Right forelimb (tissue), 1 donor: ENCODE measurements at regions not wholly inside any gene's neighbourhood (a gene's known extent, or its start where the extent isn't known, plus 50 kb on each side); places are given as distances from the start of the nearest gene placed in this dataset.
A peak's percentile ranks its signal among the peaks of the same experiment; 100 is the strongest.

ENCODE experiments used
- DNase-seq: peaks from one replicate; pipeline ENCODE4 v3.0.0-alpha.2; 2018

- DNase-seq = no peak
Measured at GRCh38 chr2:149988361-149988760, 400.8 kb upstream of the MMADHC start.

GRCh38 chr2:149986861-149987260, 399.3 kb upstream of the MMADHC start:
- no peak for DNase-seq

DNA sequence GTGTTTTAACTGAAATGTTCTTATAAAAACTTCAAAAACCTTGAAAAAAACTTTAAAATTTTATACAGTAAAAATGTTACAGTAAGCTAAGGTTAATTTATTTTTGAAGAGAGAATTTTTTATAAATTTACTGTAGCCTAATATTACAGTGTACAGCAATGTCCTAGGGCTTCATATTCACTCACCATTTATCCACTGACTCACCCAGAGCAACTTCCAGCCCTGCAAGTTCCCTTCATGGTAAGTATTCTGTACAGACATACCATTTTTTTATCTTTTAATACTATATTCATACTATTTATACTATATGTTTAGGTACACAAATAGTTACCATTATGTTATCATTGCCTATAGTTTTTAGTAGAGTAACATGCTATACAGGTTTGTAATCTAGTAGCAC, 396.7 kb upstream of the MMADHC start:
- DNase-seq = no peak

DNA sequence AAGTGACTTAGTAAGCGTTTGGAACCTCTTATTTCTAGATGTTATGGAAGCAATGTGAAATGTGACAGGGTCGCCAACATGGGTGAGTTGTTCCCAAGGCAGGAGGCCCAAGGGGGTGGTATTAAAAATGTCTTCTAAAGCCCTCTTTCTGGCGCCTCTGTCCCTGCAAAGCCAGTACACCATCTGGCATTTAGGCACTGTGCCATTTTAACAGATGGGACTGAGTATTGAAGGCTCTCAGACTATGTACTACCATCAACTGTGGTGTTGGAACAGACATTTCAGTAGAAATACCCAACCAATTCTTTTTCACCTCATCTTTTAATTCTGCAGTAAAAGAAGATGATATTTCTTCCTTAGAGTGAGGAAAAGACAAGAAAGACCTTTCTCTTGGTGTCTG, 384.5 kb upstream of the MMADHC start:
- peak; percentile 62 for DNase-seq

GRCh38 chr2:149954981-149955600, 367.5 kb upstream of the MMADHC start:
- no peak for DNase-seq

- DNase-seq = no peak
Measured at GRCh38 chr2:149953627-149954026, 366.1 kb upstream of the MMADHC start.

- no peak for DNase-seq
Measured at GRCh38 chr2:149931486-149931885, 343.9 kb upstream of the MMADHC start.

DNA sequence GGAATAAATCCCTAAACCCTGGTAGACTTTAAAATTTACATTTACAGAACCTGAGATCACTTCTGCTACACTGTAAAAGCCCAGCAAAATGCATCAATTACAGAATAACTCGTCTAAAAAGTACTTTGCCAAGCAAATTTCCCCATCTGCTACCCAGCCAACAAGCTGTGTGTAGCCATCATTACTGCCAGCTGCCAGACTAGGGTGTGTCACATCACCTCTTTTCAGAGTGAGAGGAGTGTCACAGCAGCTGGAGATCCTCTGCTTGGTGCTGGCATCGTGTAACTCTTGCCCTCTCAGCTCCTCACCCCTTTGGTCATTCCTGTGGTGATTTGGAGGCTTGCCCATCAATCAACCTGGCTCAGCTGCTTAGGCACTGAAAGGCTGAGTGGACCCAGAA, 340.4 kb upstream of the MMADHC start:
- no peak for DNase-seq

DNA sequence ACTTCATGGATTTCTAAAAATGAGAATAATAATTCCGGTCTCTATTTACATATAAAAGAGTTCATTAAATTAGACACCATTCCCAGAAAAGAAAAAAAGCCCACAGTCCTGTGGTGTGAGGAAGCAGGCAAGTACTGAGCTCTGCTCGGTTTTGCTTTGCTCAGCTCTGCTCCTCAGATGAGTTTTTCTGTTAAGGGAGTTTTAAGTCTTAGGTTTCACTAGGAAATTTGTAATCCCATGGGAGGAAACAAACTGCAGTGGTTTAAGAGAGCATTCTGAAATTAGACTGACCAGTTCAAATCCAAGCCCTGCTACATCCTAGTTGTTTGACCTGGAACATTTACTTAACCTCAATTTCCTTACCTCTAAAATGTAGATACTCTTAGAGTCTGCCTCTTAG, 338.6 kb upstream of the MMADHC start:
- DNase-seq = no peak

DNA sequence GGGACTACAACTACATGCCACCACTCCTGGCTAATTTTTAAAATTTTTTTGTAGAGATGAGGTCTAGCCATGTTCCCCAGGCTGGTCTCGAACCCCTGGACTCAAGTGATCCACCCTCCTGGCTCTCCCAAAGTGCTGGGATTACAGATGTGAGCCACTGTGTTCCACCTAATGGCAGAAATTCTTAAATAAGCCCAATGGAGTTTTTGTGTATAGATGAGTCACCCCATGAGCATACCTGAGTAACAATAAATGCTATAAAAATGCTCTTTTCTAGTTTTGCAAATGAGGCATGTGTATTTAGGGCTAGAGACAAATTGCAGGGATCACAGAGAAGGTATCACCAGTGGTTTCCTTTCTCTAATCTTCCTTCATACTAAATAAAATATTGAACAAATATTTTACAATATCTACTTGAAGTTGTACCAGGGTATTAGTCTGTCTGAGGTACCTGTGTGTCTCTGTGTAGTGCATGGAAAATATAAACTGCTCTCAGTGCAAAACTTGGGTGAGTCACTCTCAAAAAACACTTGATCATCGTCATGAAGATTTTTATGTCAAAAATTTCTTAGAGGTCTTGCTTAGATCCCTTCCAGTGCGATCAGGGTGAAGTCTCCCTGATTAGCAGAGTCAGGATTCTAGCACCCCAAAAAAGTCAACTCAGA, 337.1 kb upstream of the MMADHC start:
- no peak for DNase-seq

- no peak for DNase-seq
Measured at GRCh38 chr2:149924028-149924427, 336.5 kb upstream of the MMADHC start.

GRCh38 chr2:149921911-149922616, 334.5 kb upstream of the MMADHC start:
- no peak for DNase-seq

DNA sequence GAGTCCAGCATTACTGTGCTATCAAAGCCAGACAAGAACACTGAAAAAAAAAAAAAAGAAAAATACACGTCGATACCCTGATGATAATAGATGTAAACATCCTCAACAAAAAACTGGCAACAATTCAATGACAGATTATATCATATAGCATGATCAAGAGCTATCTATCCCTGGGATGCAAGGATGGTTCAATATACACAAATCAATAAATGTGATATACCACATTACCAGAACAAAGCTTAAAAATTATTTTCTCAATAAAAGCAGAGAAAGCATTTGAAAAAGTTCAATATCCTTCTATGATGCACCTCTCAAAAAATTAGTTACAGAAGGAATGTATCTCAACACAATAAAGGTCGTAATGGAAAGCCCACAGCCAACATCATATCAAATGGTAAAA, 332.8 kb upstream of the MMADHC start:
- no peak for DNase-seq

- no peak for DNase-seq
Measured at GRCh38 chr2:149915151-149915550, 327.6 kb upstream of the MMADHC start.

GRCh38 chr2:149908726-149909683, 321.4 kb upstream of the MMADHC start:
- DNase-seq = no peak

- DNase-seq = no peak
Measured at GRCh38 chr2:149906886-149907285, 319.3 kb upstream of the MMADHC start.

DNA sequence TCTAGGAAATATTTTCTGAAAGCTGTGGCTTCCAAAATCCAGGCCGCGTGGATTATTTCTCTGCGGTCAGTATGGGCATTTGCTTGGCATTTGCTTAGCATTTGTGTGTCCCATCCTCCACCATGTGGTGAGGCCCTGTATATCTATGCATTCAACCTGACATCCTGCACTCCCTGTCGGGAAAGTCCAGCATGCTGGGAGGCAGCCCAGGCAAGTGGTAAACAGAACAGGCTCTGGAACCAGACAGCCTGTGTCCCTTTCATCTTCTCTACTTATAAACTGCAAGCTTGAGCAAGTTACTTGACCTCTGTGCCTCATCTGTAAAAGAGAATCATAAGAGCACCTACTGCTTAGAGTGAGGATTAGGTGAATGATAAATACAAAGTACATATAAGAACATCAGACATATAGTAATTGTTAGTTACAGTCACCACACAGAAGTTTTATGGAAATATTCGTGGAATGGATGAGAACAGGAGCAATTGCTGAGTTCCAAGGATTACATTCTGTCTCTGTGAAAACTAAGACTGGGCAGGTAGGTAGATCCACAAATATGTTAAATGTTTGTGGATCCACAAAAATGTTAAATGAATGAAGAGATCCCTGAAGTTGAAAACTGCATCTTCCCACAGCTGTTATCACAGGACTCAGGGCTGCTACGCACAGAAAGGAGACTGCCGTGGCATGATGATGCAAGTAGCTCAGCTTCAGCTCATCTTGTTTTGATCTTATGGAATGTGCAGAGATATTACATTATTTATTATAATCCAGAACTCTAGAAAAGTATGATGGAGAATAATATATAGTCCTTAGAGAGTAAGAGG, 317.0 kb upstream of the MMADHC start:
- no peak for DNase-seq

DNA sequence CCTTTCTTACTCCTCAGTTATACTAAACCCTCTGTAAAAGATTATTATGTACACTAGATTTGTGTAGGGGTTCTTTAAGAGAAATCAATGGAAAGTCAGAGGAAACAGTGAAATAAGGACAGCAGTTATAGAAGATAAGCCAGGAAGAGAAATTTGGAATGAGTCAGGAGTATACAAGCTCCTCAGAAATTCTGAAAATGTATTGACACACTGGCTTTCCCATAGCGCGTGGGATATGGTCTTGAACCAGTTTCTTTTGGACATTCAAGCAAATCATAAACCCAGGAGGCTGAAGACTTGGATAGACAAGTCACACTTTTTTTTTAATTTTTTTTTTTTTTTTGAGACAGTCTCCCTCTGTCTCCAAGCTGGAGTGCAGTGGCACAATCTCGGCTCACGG, 316.1 kb upstream of the MMADHC start:
- no peak for DNase-seq

DNA sequence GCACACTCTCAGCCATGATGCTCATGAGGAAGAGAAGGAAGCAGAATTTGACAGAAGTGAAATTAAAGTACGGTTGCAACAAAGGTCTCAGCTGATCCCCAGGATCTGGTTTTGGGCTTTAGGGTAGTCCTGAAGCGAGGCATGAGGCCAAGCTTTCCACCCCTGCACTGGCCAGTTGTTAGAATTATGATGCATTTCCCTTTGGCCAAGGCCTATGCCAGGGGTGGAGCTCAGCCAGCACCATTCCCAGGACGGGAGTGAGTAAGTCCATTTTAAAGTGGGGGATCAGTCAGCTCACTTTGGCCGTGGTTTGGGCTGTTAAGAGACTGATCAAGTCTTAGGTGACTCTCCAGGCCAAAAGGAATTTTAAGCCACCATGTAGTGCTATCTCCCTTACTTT, 314.5 kb upstream of the MMADHC start:
- DNase-seq = peak; percentile 62

GRCh38 chr2:149901231-149901859, 313.8 kb upstream of the MMADHC start:
- no peak for DNase-seq

DNA sequence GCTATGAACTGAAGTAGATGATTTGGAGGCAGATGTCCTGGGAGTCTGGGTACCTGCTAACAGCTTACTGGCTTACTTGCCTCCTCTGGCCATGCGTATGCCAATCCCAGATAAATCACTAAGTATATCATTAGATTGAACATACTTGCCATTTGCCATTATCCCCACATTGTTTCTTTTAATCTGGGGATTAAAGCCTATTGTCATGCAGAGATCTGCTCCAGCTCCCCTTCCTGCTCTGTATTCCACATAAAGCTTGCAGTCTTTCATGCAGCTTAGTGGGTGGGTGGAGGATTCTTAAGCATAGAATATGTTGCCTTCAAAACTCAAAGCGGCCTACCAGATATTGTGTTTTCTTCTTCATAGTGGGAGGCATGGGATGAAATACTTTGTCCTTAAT, 311.8 kb upstream of the MMADHC start:
- no peak for DNase-seq

- no peak for DNase-seq
Measured at GRCh38 chr2:149894760-149895159, 307.2 kb upstream of the MMADHC start.
